T-helper 1 cell (primary cell): ENCODE measurements at regions not wholly inside any gene's neighbourhood (a gene's known extent, or its start where the extent isn't known, plus 50 kb on each side); places are given as distances from the start of the nearest gene placed in this dataset.

Experiments used
- DNase-seq, 5 donors: peaks; one replicate each; pipeline ENCODE4 v3.0.0-alpha.2; 2012 to 2020

- DNase-seq, result no peak
Observed at GRCh38 chr2:59027320-59027719, 786.2 kb upstream of the FANCL start.

- DNase-seq, result no peak
Observed at GRCh38 chr2:59025157-59025757, 784.1 kb upstream of the FANCL start.

- no peak for DNase-seq
Observed at GRCh38 chr2:59021786-59022185, 780.7 kb upstream of the FANCL start.

- no peak for DNase-seq
Observed at GRCh38 chr2:59019566-59020159, 778.5 kb upstream of the FANCL start.

- no peak for DNase-seq
Observed at GRCh38 chr2:59018737-59019136, 777.6 kb upstream of the FANCL start.

GRCh38 chr2:59015027-59015426 is 773.9 kb upstream of the FANCL start:
- no peak for DNase-seq

GRCh38 chr2:59012971-59013370 is 771.8 kb upstream of the FANCL start:
- DNase-seq, result no peak

GRCh38 chr2:59012234-59012633 is 771.1 kb upstream of the FANCL start:
- DNase-seq, result no peak

GRCh38 chr2:59008950-59009349 is 767.8 kb upstream of the FANCL start:
- no peak for DNase-seq

GRCh38 chr2:59005836-59006615 is 764.9 kb upstream of the FANCL start:
- DNase-seq, result no peak

GRCh38 chr2:59004621-59005020 is 763.5 kb upstream of the FANCL start:
- DNase-seq, result no peak

GRCh38 chr2:59000796-59001195 is 759.7 kb upstream of the FANCL start:
- DNase-seq, result no peak

GRCh38 chr2:58992062-58992706 is 751.1 kb upstream of the FANCL start:
- DNase-seq, result no peak

GRCh38 chr2:58991357-58991756 is 750.2 kb upstream of the FANCL start:
- no peak for DNase-seq

GRCh38 chr2:58985541-58985940 is 744.4 kb upstream of the FANCL start:
- DNase-seq, result no peak

- DNase-seq, result no peak
Observed at GRCh38 chr2:58984731-58985130, 743.6 kb upstream of the FANCL start.

GRCh38 chr2:58983111-58983510 is 742.0 kb upstream of the FANCL start:
- no peak for DNase-seq

GRCh38 chr2:58981237-58981636 is 740.1 kb upstream of the FANCL start:
- no peak for DNase-seq

GRCh38 chr2:58976375-58977071 is 735.4 kb upstream of the FANCL start:
- no peak for DNase-seq

GRCh38 chr2:58974881-58975280 is 733.8 kb upstream of the FANCL start:
- DNase-seq, result no peak

- no peak for DNase-seq
Observed at GRCh38 chr2:58974426-58974825, 733.3 kb upstream of the FANCL start.

- no peak for DNase-seq
Observed at GRCh38 chr2:58973811-58974281, 732.7 kb upstream of the FANCL start.

- no peak for DNase-seq
Observed at GRCh38 chr2:58972737-58973136, 731.6 kb upstream of the FANCL start.
